ENCODE measurements at regions not wholly inside any gene's neighbourhood (a gene's known extent, or its start where the extent isn't known, plus 50 kb on each side); places are given as distances from the start of the nearest gene placed in this dataset.

DNA sequence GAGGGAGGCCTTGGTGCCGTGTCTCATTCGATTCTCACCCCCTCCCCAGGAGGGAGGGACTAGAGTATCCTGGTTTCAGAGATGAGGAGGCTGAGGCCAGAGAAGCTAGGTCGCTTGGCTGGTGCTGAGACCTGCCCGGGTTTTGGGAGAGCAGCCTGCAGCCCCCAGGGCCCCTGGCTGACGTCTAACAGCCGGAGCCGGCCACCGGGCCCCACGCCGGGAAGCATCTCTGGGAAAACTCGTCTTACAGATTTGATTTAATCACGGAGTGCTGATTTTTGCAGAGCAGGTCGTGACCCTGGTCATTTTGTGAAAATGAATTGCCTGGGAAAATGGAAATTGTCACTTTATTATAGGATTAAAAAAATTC is 97.5 kb downstream of the MICALL2 start:
- Histone ChIP-seq H3K36me3 (no peaks in the 10 kb centered on the region), H3K4me3 (no peak overlapping the region), H3K9me3 (peaks cover 0 to 38% (median 0%) of the 10 kb centered on the region in 3 donors), H3K27ac (no peak overlapping the region), H3K4me1 (no peaks in the 10 kb centered on the region), H3K27me3 (peaks cover 83% of the 10 kb centered on the region)
- ATAC-seq = no peak
- 17 to 33% methylated on average over 4 to 10 of the region's 13 CpGs for WGBS, 2 donors (ENCODE audit: low coverage in 1 of 2)
- TF ChIP-seq POLR2AphosphoS5 (IDR thresholded peaks at IDR 0.05) = no peak
- TF ChIP-seq, protein P1, sequence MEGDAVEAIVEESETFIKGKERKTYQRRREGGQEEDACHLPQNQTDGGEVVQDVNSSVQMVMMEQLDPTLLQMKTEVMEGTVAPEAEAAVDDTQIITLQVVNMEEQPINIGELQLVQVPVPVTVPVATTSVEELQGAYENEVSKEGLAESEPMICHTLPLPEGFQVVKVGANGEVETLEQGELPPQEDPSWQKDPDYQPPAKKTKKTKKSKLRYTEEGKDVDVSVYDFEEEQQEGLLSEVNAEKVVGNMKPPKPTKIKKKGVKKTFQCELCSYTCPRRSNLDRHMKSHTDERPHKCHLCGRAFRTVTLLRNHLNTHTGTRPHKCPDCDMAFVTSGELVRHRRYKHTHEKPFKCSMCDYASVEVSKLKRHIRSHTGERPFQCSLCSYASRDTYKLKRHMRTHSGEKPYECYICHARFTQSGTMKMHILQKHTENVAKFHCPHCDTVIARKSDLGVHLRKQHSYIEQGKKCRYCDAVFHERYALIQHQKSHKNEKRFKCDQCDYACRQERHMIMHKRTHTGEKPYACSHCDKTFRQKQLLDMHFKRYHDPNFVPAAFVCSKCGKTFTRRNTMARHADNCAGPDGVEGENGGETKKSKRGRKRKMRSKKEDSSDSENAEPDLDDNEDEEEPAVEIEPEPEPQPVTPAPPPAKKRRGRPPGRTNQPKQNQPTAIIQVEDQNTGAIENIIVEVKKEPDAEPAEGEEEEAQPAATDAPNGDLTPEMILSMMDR (IDR thresholded peaks at IDR 0.05) = no peak

DNA sequence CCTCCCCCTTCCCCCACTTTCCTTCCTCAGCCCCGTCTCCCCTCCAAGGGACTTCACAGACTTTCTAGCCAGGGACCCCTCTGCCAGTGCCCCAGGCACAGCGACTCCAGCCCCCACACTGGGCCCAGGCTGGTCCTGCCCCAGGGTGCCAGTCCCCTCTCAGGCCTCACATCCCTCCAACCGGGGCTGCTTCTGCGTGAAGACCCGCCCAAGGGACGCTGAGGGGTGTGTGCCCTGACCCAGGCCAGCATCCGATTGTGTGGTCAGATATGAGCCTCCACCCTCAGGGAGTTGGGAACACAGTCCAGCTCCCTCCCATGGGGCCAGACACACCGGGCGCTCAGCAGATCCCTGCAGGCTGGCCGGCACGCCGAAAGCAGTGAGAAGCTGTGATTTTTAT is 97.0 kb downstream of the MICALL2 start:
- peaks cover 83% of the 10 kb centered on the region for H3K27me3 ChIP-seq
- H3K27ac ChIP-seq = no peak overlapping the region
- no peaks in the 10 kb centered on the region for H3K36me3 ChIP-seq
- H3K4me1 ChIP-seq = no peaks in the 10 kb centered on the region
- H3K4me3 ChIP-seq = no peak overlapping the region
- TF ChIP-seq POLR2AphosphoS5 (IDR thresholded peaks at IDR 0.05) = no peak
- H3K9me3 ChIP-seq = peaks cover 0 to 38% (median 0%) of the 10 kb centered on the region in 3 donors
- no CpG with 5 or more reads among the region's 12 CpGs for WGBS, 2 donors (ENCODE audit: low coverage in 1 of 2)
- ATAC-seq = no peak

DNA sequence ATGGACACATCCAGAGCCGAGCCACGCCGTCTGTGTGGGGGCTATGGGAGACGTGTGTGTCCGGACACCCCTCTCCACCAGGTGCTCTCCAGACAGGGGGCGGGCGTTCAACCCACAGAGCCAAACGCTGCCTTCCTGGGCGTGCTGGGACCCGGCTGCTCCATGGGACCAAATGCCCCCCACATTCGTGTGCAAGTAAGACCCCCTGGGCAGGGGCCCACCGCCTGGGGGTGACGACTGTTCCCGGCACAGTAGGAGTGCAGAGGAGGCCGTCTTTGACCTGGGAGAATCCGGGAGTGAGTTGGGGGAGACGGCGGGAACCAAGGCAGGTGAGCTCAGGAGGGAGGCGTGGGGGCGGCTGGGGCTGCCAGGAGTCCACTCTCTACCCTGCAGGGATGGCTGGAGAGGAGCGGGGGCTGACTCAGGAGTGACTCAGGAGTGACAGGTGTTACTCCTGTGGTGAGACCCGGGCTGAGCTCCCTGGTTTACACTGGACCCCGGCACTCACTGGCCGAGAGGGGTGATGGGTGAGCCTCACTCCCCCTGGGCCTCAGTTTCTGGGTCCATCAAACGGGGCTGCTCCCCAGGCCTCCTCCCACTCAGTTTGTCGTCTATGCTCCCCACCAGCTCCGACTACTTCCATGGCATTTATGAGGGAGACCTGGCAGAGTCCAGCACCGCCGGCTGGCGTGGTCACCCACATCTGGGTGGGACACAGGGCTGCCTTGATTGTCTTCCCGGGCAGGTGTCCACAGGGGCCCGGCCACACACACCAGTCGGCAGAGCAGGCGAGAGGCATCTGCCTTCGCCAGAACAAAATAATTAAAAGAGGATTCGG is 95.0 kb downstream of the MICALL2 start:
- TF ChIP-seq, protein P1 (IDR thresholded peaks at IDR 0.05) = no peak
- no peak for TF ChIP-seq POLR2AphosphoS5 (IDR thresholded peaks at IDR 0.05)
- TF ChIP-seq EP300 (IDR thresholded peaks at IDR 0.05) = no peak
- TF ChIP-seq POLR2A (IDR thresholded peaks at IDR 0.05) = no peak
- WGBS, 2 donors (ENCODE audit: low coverage in 1 of 2) = 0 to 40% methylated on average over 1 to 2 of the region's 36 CpGs

DNA sequence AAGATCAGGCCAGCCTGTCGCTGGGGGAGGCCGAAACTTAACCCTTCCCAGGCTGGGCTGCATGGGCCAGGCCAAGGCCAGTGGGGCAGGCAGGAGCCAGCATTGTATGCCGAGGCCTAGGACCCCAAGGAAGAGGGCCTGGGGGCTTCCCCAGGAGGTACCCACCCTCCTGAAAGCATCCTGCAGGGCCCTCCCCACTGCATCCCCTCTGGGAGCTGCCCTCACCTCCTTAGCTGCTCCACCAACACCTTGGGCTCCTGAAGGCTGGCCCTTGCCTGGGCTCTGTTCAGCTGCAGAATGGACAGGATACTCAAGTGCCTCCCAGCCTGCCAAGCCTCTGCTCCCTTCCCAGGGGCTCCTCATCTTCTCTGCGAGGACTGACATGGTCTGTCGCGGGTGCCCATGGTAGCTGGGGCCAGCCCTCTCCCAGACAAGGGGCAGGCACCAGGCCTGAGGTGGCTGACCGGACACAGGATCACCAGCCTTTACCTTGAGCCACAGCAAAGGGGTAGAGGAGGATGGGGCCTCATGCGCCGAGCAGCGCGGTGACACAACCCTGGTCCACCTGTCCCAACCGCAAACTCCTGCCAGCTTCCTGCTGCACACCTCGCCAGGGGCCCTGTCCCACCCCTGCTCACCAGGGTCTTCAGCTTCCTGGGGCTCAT is 94.2 kb downstream of the MICALL2 start:
- Histone ChIP-seq H3K27ac (no peak overlapping the region), H3K4me3 (no peak overlapping the region), H3K9me3 (peaks cover 0 to 36% (median 0%) of the 10 kb centered on the region in 3 donors), H3K4me1 (peaks cover 0 to 11% (median 0%) of the 10 kb centered on the region in 3 donors), H3K27me3 (peaks cover 86% of the 10 kb centered on the region), H3K36me3 (no peaks in the 10 kb centered on the region)
- TF ChIP-seq, protein P1 (IDR thresholded peaks at IDR 0.05) = no peak
- TF ChIP-seq POLR2AphosphoS5 (IDR thresholded peaks at IDR 0.05) (no peak), EP300 (IDR thresholded peaks at IDR 0.05) (no peak)
- 48% methylated on average over 2 of the region's 13 CpGs; no CpG with 5 or more reads in 1 of the 2 donors for WGBS, 2 donors (ENCODE audit: low coverage in 1 of 2)
- no peak for ATAC-seq

More for the DNA sequence above, 95.0 kb downstream of the MICALL2 start:
- Histone ChIP-seq H3K27ac (no peak overlapping the region), H3K9me3 (peaks cover 0 to 38% (median 0%) of the 10 kb centered on the region in 3 donors), H3K4me1 (peaks cover 0 to 9% (median 0%) of the 10 kb centered on the region in 3 donors), H3K36me3 (no peaks in the 10 kb centered on the region), H3K4me3 (no peak overlapping the region), H3K27me3 (peaks cover 86% of the 10 kb centered on the region)
- ATAC-seq = no peak

DNA sequence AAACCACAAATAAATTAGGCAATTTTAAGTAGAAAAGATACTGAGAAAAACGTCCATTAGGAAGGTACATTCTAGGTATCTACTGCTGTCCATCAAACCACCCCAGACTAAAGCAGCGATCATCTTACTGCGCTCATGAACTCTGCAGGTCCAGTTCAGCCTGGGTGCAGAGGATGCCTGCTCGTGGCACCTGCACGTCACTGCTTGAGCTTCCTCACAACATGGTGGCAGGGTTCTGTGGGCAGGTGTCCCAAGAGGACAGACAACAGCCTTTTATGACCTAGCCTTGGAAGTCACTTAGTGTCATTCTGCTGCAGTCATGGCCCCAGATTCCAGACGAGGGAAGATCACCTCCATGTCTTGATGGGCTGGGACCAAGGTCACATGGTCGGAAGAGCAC is 93.4 kb downstream of the MICALL2 start:
- 78 to 89% methylated on average over 3 to 5 of the region's 7 CpGs for whole genome bisulfite sequencing, 2 donors (ENCODE audit: low coverage in 1 of 2)

More for the DNA sequence above, 93.4 kb downstream of the MICALL2 start:
- no peak for ATAC-seq
- H3K9me3 ChIP-seq = peaks cover 0 to 28% (median 0%) of the 10 kb centered on the region in 3 donors
- H3K27ac ChIP-seq = no peak overlapping the region
- peaks cover 86% of the 10 kb centered on the region for H3K27me3 ChIP-seq
- TF ChIP-seq, protein P1 (IDR thresholded peaks at IDR 0.05) = no peak
- TF ChIP-seq EP300 (IDR thresholded peaks at IDR 0.05) (no peak), POLR2A (IDR thresholded peaks at IDR 0.05) (no peak), POLR2AphosphoS5 (IDR thresholded peaks at IDR 0.05) (no peak)
- no peaks in the 10 kb centered on the region for H3K36me3 ChIP-seq
- no peak overlapping the region for H3K4me3 ChIP-seq
- peaks cover 0 to 11% (median 0%) of the 10 kb centered on the region in 3 donors for H3K4me1 ChIP-seq

All from gastroesophageal sphincter (tissue), 4 donors.